ENCODE measurements at regions not wholly inside any gene's neighbourhood (a gene's known extent, or its start where the extent isn't known, plus 50 kb on each side); places are given as distances from the start of the nearest gene placed in this dataset.

DNA sequence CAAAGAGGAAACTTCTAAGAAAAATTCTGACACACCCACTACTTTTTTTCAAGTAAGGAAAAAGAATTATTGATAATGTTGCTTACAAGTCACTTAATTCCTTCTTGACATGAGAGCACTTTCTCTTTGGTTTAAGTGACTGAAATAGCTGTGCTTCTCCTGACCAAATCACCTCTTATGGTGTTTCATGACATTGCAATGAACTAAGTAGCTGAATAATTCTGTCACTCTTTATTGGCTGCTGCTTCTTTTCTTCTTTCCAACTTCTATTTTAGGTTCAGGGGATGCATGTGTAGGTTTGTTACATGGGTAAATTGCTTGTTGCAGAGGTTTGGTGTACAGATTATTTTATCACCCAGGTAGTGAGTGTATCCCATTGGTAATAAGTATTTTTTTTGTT lies 447.6 kb upstream of the NETO1 start:
- Histone ChIP-seq H3K27ac (no peak overlapping the region), H3K4me1 (no peaks in the 10 kb centered on the region), H3K4me3 (no peak overlapping the region), H3K27me3 (no peaks in the 10 kb centered on the region), H3K9me3 (no peaks in the 10 kb centered on the region), H3K36me3 (no peaks in the 10 kb centered on the region)
- in situ Hi-C loops (cut with MboI; ENCODE audit: low pct_ligation_motif_present in 1 of 4, low pct_unique_long_range_greater_than_20kb in 1 of 4, low sequenced_read_pairs in 3 of 4), result no loop called here
- intact Hi-C loops (cut with DNase I; ENCODE audit: low total_unique reads), result no loop called here
- no peak for DNase-seq
- TF ChIP-seq EP300 (IDR thresholded peaks at IDR 0.05; ENCODE audit: low read depth) (no peak), POLR2AphosphoS5 (IDR thresholded peaks at IDR 0.05) (no peak), POLR2A (IDR thresholded peaks at IDR 0.05) (no peak)
- TF ChIP-seq, protein P1, sequence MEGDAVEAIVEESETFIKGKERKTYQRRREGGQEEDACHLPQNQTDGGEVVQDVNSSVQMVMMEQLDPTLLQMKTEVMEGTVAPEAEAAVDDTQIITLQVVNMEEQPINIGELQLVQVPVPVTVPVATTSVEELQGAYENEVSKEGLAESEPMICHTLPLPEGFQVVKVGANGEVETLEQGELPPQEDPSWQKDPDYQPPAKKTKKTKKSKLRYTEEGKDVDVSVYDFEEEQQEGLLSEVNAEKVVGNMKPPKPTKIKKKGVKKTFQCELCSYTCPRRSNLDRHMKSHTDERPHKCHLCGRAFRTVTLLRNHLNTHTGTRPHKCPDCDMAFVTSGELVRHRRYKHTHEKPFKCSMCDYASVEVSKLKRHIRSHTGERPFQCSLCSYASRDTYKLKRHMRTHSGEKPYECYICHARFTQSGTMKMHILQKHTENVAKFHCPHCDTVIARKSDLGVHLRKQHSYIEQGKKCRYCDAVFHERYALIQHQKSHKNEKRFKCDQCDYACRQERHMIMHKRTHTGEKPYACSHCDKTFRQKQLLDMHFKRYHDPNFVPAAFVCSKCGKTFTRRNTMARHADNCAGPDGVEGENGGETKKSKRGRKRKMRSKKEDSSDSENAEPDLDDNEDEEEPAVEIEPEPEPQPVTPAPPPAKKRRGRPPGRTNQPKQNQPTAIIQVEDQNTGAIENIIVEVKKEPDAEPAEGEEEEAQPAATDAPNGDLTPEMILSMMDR (IDR thresholded peaks at IDR 0.05), result no peak

DNA sequence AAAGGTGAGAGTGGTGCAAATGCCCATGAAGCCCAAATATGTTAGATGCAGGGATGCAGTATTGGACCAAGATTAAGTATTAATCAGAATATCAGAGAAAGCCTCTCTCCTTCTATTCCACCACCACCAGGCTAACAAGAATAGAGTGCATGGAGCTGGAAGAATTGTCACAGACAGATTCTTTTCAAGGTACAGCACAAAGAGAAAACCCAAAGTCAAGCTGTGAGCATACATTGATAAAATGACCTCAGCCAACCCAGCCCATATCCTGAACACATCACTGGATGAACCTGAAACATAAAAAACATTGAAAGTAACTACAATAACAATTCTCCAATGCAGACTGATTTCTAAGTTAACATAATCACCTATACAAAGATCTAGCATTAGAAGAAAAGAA lies 445.7 kb upstream of the NETO1 start:
- Histone ChIP-seq H3K4me1 (no peaks in the 10 kb centered on the region), H3K27me3 (no peaks in the 10 kb centered on the region), H3K27ac (no peak overlapping the region), H3K9me3 (no peaks in the 10 kb centered on the region), H3K36me3 (no peaks in the 10 kb centered on the region), H3K4me3 (no peak overlapping the region)
- intact Hi-C loops (cut with DNase I; ENCODE audit: low total_unique reads) (no loop called here), in situ Hi-C loops (cut with MboI; ENCODE audit: low pct_ligation_motif_present in 1 of 4, low pct_unique_long_range_greater_than_20kb in 1 of 4, low sequenced_read_pairs in 3 of 4) (no loop called here)
- DNase-seq, result no peak
- no peak for TF ChIP-seq POLR2AphosphoS5 (IDR thresholded peaks at IDR 0.05)
- no peak for TF ChIP-seq EP300 (IDR thresholded peaks at IDR 0.05; ENCODE audit: low read depth)
- TF ChIP-seq POLR2A (IDR thresholded peaks at IDR 0.05), result no peak
- TF ChIP-seq, protein P1 (IDR thresholded peaks at IDR 0.05), result no peak

DNA sequence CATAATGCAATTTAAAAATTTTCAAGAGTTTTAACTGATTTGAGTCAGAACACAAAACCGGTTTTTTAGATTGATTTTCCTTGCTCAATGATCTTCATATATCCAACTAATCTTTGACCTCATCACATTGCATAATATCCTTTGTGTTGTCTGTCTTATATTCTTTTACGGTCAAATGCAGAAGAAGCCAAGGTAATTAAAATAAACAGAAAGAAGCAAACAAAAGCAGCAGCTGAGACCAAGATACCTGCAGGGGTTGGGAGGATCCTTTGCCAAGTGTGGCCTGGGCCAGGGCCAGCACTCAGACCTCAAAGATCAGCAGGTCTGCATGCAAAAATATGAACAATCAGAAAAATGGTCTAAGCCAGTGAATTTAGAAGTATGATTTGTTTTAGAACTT lies 428.9 kb upstream of the NETO1 start:
- H3K9me3 ChIP-seq, result no peaks in the 10 kb centered on the region
- 27 to 54% methylated on average over 2 of the region's 2 CpGs for WGBS, 2 donors (ENCODE audit: low coverage in 1 of 2)
- in situ Hi-C loops (cut with MboI; ENCODE audit: low pct_ligation_motif_present in 1 of 4, low pct_unique_long_range_greater_than_20kb in 1 of 4, low sequenced_read_pairs in 3 of 4) (no loop called here), intact Hi-C loops (cut with DNase I; ENCODE audit: low total_unique reads) (no loop called here)
- TF ChIP-seq POLR2A (IDR thresholded peaks at IDR 0.05), result no peak
- TF ChIP-seq EP300 (IDR thresholded peaks at IDR 0.05; ENCODE audit: low read depth), result no peak
- TF ChIP-seq POLR2AphosphoS5 (IDR thresholded peaks at IDR 0.05), result no peak
- TF ChIP-seq, protein P1 (IDR thresholded peaks at IDR 0.05), result no peak
- H3K27ac ChIP-seq, result no peak overlapping the region
- DNase-seq, result no peak
- no peaks in the 10 kb centered on the region for H3K36me3 ChIP-seq
- H3K27me3 ChIP-seq, result no peaks in the 10 kb centered on the region
- H3K4me1 ChIP-seq, result no peaks in the 10 kb centered on the region
- H3K4me3 ChIP-seq, result no peak overlapping the region

DNA sequence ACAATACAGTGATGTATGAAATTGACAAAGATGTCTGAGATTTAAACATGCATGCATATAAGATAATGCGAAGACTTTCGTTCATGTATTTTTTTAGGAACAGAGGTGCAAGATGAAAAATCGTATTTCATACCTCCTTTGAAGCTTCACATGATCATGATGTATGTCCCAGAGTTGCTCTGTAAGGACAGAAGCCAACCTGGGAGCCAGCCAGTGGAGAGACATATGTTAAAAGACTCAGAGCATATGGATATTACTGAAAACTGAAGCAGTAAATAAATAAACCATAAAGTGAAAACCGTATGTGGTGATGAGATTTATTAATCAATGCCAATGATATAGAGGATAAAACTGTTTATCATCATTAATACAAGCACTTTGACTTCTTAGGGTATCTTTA lies 424.4 kb upstream of the NETO1 start:
- 67 to 68% methylated on average over 4 of the region's 4 CpGs for WGBS, 2 donors (ENCODE audit: low coverage in 1 of 2)
- in situ Hi-C loops (cut with MboI; ENCODE audit: low pct_ligation_motif_present in 1 of 4, low pct_unique_long_range_greater_than_20kb in 1 of 4, low sequenced_read_pairs in 3 of 4) (no loop called here), intact Hi-C loops (cut with DNase I; ENCODE audit: low total_unique reads) (no loop called here)
- no peak overlapping the region for H3K27ac ChIP-seq
- no peaks in the 10 kb centered on the region for H3K9me3 ChIP-seq
- TF ChIP-seq, protein P1 (IDR thresholded peaks at IDR 0.05), result no peak
- no peak for TF ChIP-seq EP300 (IDR thresholded peaks at IDR 0.05; ENCODE audit: low read depth)
- TF ChIP-seq POLR2A (IDR thresholded peaks at IDR 0.05), result no peak
- TF ChIP-seq POLR2AphosphoS5 (IDR thresholded peaks at IDR 0.05), result no peak
- DNase-seq, result no peak
- H3K4me3 ChIP-seq, result no peak overlapping the region
- no peaks in the 10 kb centered on the region for H3K4me1 ChIP-seq
- H3K27me3 ChIP-seq, result no peaks in the 10 kb centered on the region
- H3K36me3 ChIP-seq, result no peaks in the 10 kb centered on the region

Data from transverse colon (tissue), 4 donors.